ENCODE measurements at regions not wholly inside any gene's neighbourhood (a gene's known extent, or its start where the extent isn't known, plus 50 kb on each side); places are given as distances from the start of the nearest gene placed in this dataset.
"Not testable (repeated sequence)": the region's sequence is repeated elsewhere in the genome, so short reads cannot be mapped to it uniquely, and the experiment has no call there.

GRCh38 chr1:177411381-177411780 is 240.6 kb downstream of the BRINP2 start:
- ChIA-PET CTCF (no interaction called here), POLR2A (no interaction called here)
- no peaks in the 10 kb centered on the region for H3K27me3 Mint-ChIP-seq
- no peak overlapping the region for H3K4me3 Mint-ChIP-seq
- intact Hi-C loops (cut with DNase I, micrococcal nuclease): no loop called here
- ATAC-seq (no peak), DNase-seq (no peak)
- no peaks in the 10 kb centered on the region for H3K4me1 Mint-ChIP-seq
- H3K27ac Mint-ChIP-seq: no peak overlapping the region
- no peaks in the 10 kb centered on the region for H3K36me3 Mint-ChIP-seq (ENCODE audit: low read depth)
- H3K9me3 Mint-ChIP-seq (ENCODE audit: low read depth): peaks cover 10% of the 10 kb centered on the region

- Mint-ChIP-seq H3K36me3 (ENCODE audit: low read depth) (no peaks in the 10 kb centered on the region), H3K9me3 (ENCODE audit: low read depth) (peaks cover 10% of the 10 kb centered on the region), H3K27ac (no peak overlapping the region), H3K27me3 (no peaks in the 10 kb centered on the region), H3K4me1 (no peaks in the 10 kb centered on the region), H3K4me3 (no peak overlapping the region)
- ChIA-PET CTCF (interaction anchor here (0.5 kb wide), 1 partner anchor 424 kb away, joined by 3 read pairs; no protein-coding TSS in a partner anchor), POLR2A (interaction anchor here (0.6 kb wide), 1 partner anchor 11 kb away, joined by 3 read pairs; no protein-coding TSS in a partner anchor)
- intact Hi-C loops (cut with DNase I, micrococcal nuclease): no loop called here
- ATAC-seq: no peak
- DNase-seq: no peak
These were observed 239.5 kb downstream of the BRINP2 start for GRCh38 chr1:177410179-177410766.

- H3K4me3 Mint-ChIP-seq; ATAC-seq; POLR2A ChIA-PET; H3K4me1 Mint-ChIP-seq; CTCF ChIA-PET; H3K36me3 Mint-ChIP-seq (ENCODE audit: low read depth); H3K27me3 Mint-ChIP-seq; DNase-seq; intact Hi-C loops (cut with DNase I, micrococcal nuclease); H3K27ac Mint-ChIP-seq; H3K9me3 Mint-ChIP-seq (ENCODE audit: low read depth): not testable (repeated sequence)
These were observed 235.6 kb downstream of the BRINP2 start for GRCh38 chr1:177406323-177406722.

- DNase-seq (no peak), ATAC-seq (no peak)
- peaks cover 4% of the 10 kb centered on the region for H3K9me3 Mint-ChIP-seq (ENCODE audit: low read depth)
- ChIA-PET POLR2A (no interaction called here), CTCF (interaction anchor here (0.5 kb wide), 1 partner anchor 66 kb away, joined by 3 read pairs; no protein-coding TSS in a partner anchor)
- H3K4me1 Mint-ChIP-seq: no peaks in the 10 kb centered on the region
- no peak overlapping the region for H3K4me3 Mint-ChIP-seq
- no peak overlapping the region for H3K27ac Mint-ChIP-seq
- no peaks in the 10 kb centered on the region for H3K36me3 Mint-ChIP-seq (ENCODE audit: low read depth)
- H3K27me3 Mint-ChIP-seq: no peaks in the 10 kb centered on the region
- intact Hi-C loops (cut with DNase I, micrococcal nuclease): no loop called here
These were observed 221.6 kb downstream of the BRINP2 start for GRCh38 chr1:177392336-177392735.

- CTCF ChIA-PET: no interaction called here
- H3K4me1 Mint-ChIP-seq: no peaks in the 10 kb centered on the region
- no peaks in the 10 kb centered on the region for H3K27me3 Mint-ChIP-seq
- H3K36me3 Mint-ChIP-seq (ENCODE audit: low read depth): no peaks in the 10 kb centered on the region
- H3K4me3 Mint-ChIP-seq: no peak overlapping the region
- ATAC-seq (no peak), DNase-seq (no peak)
- H3K9me3 Mint-ChIP-seq (ENCODE audit: low read depth): peaks cover 5% of the 10 kb centered on the region
- H3K27ac Mint-ChIP-seq: no peak overlapping the region
- POLR2A ChIA-PET: no interaction called here
- intact Hi-C loops (cut with DNase I, micrococcal nuclease): no loop called here
These were observed 215.3 kb downstream of the BRINP2 start for GRCh38 chr1:177385760-177386698.

- Mint-ChIP-seq H3K4me3 (no peak overlapping the region), H3K4me1 (no peaks in the 10 kb centered on the region), H3K36me3 (ENCODE audit: low read depth) (no peaks in the 10 kb centered on the region), H3K27ac (no peak overlapping the region), H3K27me3 (no peaks in the 10 kb centered on the region), H3K9me3 (ENCODE audit: low read depth) (peaks cover 7% of the 10 kb centered on the region)
- ChIA-PET POLR2A (no interaction called here), CTCF (no interaction called here)
- intact Hi-C loops (cut with DNase I, micrococcal nuclease): no loop called here
- DNase-seq: no peak
- ATAC-seq: no peak
These were observed 213.7 kb downstream of the BRINP2 start for GRCh38 chr1:177384461-177384860.

GRCh38 chr1:177383715-177384114 is 213.0 kb downstream of the BRINP2 start:
- intact Hi-C loops (cut with DNase I, micrococcal nuclease): no loop called here
- CTCF ChIA-PET: no interaction called here
- H3K27ac Mint-ChIP-seq: no peak overlapping the region

GRCh38 chr1:177377866-177378265 is 207.1 kb downstream of the BRINP2 start:
- H3K27ac Mint-ChIP-seq: no peak overlapping the region

More at GRCh38 chr1:177383715-177384114, 213.0 kb downstream of the BRINP2 start:
- H3K36me3 Mint-ChIP-seq (ENCODE audit: low read depth): no peaks in the 10 kb centered on the region
- no peaks in the 10 kb centered on the region for H3K4me1 Mint-ChIP-seq
- H3K9me3 Mint-ChIP-seq (ENCODE audit: low read depth): peaks cover 8% of the 10 kb centered on the region
- H3K4me3 Mint-ChIP-seq: no peak overlapping the region
- POLR2A ChIA-PET: no interaction called here
- H3K27me3 Mint-ChIP-seq: no peaks in the 10 kb centered on the region
- DNase-seq (no peak), ATAC-seq (no peak)

GRCh38 chr1:177368255-177368654 is 197.5 kb downstream of the BRINP2 start:
- Mint-ChIP-seq H3K36me3 (ENCODE audit: low read depth) (no peaks in the 10 kb centered on the region), H3K4me3 (no peak overlapping the region), H3K9me3 (ENCODE audit: low read depth) (peaks cover 3% of the 10 kb centered on the region), H3K27ac (no peak overlapping the region), H3K27me3 (no peaks in the 10 kb centered on the region), H3K4me1 (no peaks in the 10 kb centered on the region)
- ChIA-PET POLR2A (no interaction called here), CTCF (no interaction called here)
- intact Hi-C loops (cut with DNase I, micrococcal nuclease): no loop called here
- ATAC-seq (peak; percentile 26), DNase-seq (no peak)

More at GRCh38 chr1:177377866-177378265, 207.1 kb downstream of the BRINP2 start:
- no peak overlapping the region for H3K4me3 Mint-ChIP-seq
- ChIA-PET CTCF (no interaction called here), POLR2A (no interaction called here)
- DNase-seq (no peak), ATAC-seq (no peak)
- H3K27me3 Mint-ChIP-seq: no peaks in the 10 kb centered on the region
- H3K4me1 Mint-ChIP-seq: no peaks in the 10 kb centered on the region
- peaks cover 25% of the 10 kb centered on the region for H3K9me3 Mint-ChIP-seq (ENCODE audit: low read depth)
- no peaks in the 10 kb centered on the region for H3K36me3 Mint-ChIP-seq (ENCODE audit: low read depth)
- intact Hi-C loops (cut with DNase I, micrococcal nuclease): no loop called here

- DNase-seq: no peak
These were observed 195.3 kb downstream of the BRINP2 start for GRCh38 chr1:177366091-177366490.

GRCh38 chr1:177360791-177361190 is 190.0 kb downstream of the BRINP2 start:
- Mint-ChIP-seq H3K4me3 (no peak overlapping the region), H3K27me3 (peaks cover 2% of the 10 kb centered on the region), H3K36me3 (ENCODE audit: low read depth) (no peaks in the 10 kb centered on the region), H3K4me1 (no peaks in the 10 kb centered on the region), H3K27ac (no peak overlapping the region), H3K9me3 (ENCODE audit: low read depth) (peaks cover 2% of the 10 kb centered on the region)
- CTCF ChIA-PET: no interaction called here
- ATAC-seq (no peak), DNase-seq (no peak)
- POLR2A ChIA-PET: no interaction called here
- intact Hi-C loops (cut with DNase I, micrococcal nuclease): no loop called here

More at GRCh38 chr1:177366091-177366490, 195.3 kb downstream of the BRINP2 start:
- no peaks in the 10 kb centered on the region for H3K4me1 Mint-ChIP-seq
- H3K27ac Mint-ChIP-seq: no peak overlapping the region
- H3K27me3 Mint-ChIP-seq: no peaks in the 10 kb centered on the region
- intact Hi-C loops (cut with DNase I, micrococcal nuclease): no loop called here
- CTCF ChIA-PET: interaction anchor here (0.9 kb wide), 1 partner anchor 82 kb away, joined by 3 read pairs; no protein-coding TSS in a partner anchor
- H3K36me3 Mint-ChIP-seq (ENCODE audit: low read depth): no peaks in the 10 kb centered on the region
- peaks cover 2% of the 10 kb centered on the region for H3K9me3 Mint-ChIP-seq (ENCODE audit: low read depth)
- ATAC-seq: no peak
- no peak overlapping the region for H3K4me3 Mint-ChIP-seq
- POLR2A ChIA-PET: no interaction called here

Data from activated CD4-positive, alpha-beta T cell treated with anti-CD3 and anti-CD28 coated beads for 36 hours (primary cell).